ENCODE measurements at regions not wholly inside any gene's neighbourhood (a gene's known extent, or its start where the extent isn't known, plus 50 kb on each side); places are given as distances from the start of the nearest gene placed in this dataset.
"Not testable (repeated sequence)": the region's sequence is repeated elsewhere in the genome, so short reads cannot be mapped to it uniquely, and the experiment has no call there.

- ATAC-seq: no peak
- H3K27ac Mint-ChIP-seq: no peak overlapping the region
- H3K4me1 Mint-ChIP-seq (ENCODE audit: low read depth): no peaks in the 10 kb centered on the region
- no peaks in the 10 kb centered on the region for H3K27me3 Mint-ChIP-seq
- CTCF ChIA-PET: no interaction called here
- H3K36me3 Mint-ChIP-seq (ENCODE audit: low read depth): no peaks in the 10 kb centered on the region
- POLR2A ChIA-PET: no interaction called here
- DNase-seq: no peak
- intact Hi-C loops (cut with micrococcal nuclease): no loop called here
- H3K9me3 Mint-ChIP-seq: peaks cover 4% of the 10 kb centered on the region
- TF ChIP-seq CTCF (IDR thresholded peaks at IDR 0.05): no peak
- no peak overlapping the region for H3K4me3 Mint-ChIP-seq
Observed at GRCh38 chr7:152947686-152948085, 188.1 kb downstream of the ACTR3B start.

GRCh38 chr7:152949253-152949652 lies 189.7 kb downstream of the ACTR3B start:
- no peak for TF ChIP-seq CTCF (IDR thresholded peaks at IDR 0.05)
- ChIA-PET POLR2A (no interaction called here), CTCF (no interaction called here)
- Mint-ChIP-seq H3K36me3 (ENCODE audit: low read depth) (no peaks in the 10 kb centered on the region), H3K9me3 (peaks cover 4% of the 10 kb centered on the region), H3K4me3 (no peak overlapping the region), H3K4me1 (ENCODE audit: low read depth) (no peaks in the 10 kb centered on the region), H3K27ac (no peak overlapping the region), H3K27me3 (no peaks in the 10 kb centered on the region)
- intact Hi-C loops (cut with micrococcal nuclease): no loop called here
- DNase-seq (no peak), ATAC-seq (no peak)

- POLR2A ChIA-PET: no interaction called here
Observed at GRCh38 chr7:152949790-152950189, 190.2 kb downstream of the ACTR3B start.

GRCh38 chr7:152956006-152956405 lies 196.5 kb downstream of the ACTR3B start:
- H3K27me3 Mint-ChIP-seq: peaks cover 2% of the 10 kb centered on the region
- no peak overlapping the region for H3K4me3 Mint-ChIP-seq
- TF ChIP-seq CTCF (IDR thresholded peaks at IDR 0.05): no peak
- H3K4me1 Mint-ChIP-seq (ENCODE audit: low read depth): no peaks in the 10 kb centered on the region
- ATAC-seq: no peak
- ChIA-PET POLR2A (no interaction called here), CTCF (no interaction called here)
- peaks cover 3% of the 10 kb centered on the region for H3K9me3 Mint-ChIP-seq
- no peak for DNase-seq
- intact Hi-C loops (cut with micrococcal nuclease): no loop called here
- H3K27ac Mint-ChIP-seq: no peak overlapping the region
- H3K36me3 Mint-ChIP-seq (ENCODE audit: low read depth): no peaks in the 10 kb centered on the region

More at GRCh38 chr7:152949790-152950189, 190.2 kb downstream of the ACTR3B start:
- H3K4me3 Mint-ChIP-seq: no peak overlapping the region
- H3K36me3 Mint-ChIP-seq (ENCODE audit: low read depth): no peaks in the 10 kb centered on the region
- DNase-seq (no peak), ATAC-seq (no peak)
- CTCF ChIA-PET: no interaction called here
- no peaks in the 10 kb centered on the region for H3K27me3 Mint-ChIP-seq
- H3K4me1 Mint-ChIP-seq (ENCODE audit: low read depth): no peaks in the 10 kb centered on the region
- TF ChIP-seq CTCF (IDR thresholded peaks at IDR 0.05): no peak
- intact Hi-C loops (cut with micrococcal nuclease): no loop called here
- no peak overlapping the region for H3K27ac Mint-ChIP-seq
- H3K9me3 Mint-ChIP-seq: peaks cover 4% of the 10 kb centered on the region

GRCh38 chr7:152959610-152960009 lies 200.1 kb downstream of the ACTR3B start:
- Mint-ChIP-seq H3K27ac (no peak overlapping the region), H3K9me3 (no peaks in the 10 kb centered on the region), H3K4me3 (no peak overlapping the region), H3K36me3 (ENCODE audit: low read depth) (no peaks in the 10 kb centered on the region), H3K4me1 (ENCODE audit: low read depth) (no peaks in the 10 kb centered on the region), H3K27me3 (peaks cover 2% of the 10 kb centered on the region)
- DNase-seq: no peak
- intact Hi-C loops (cut with micrococcal nuclease): no loop called here
- ATAC-seq: no peak
- TF ChIP-seq CTCF (IDR thresholded peaks at IDR 0.05): no peak
- ChIA-PET POLR2A (interaction anchor here (0.6 kb wide), 2 partner anchors 10 to 54 kb away, joined by 3 read pairs; no protein-coding TSS in a partner anchor), CTCF (no interaction called here)

- H3K4me3 Mint-ChIP-seq; DNase-seq; H3K4me1 Mint-ChIP-seq (ENCODE audit: low read depth); H3K9me3 Mint-ChIP-seq; ATAC-seq; intact Hi-C loops (cut with micrococcal nuclease); H3K27ac Mint-ChIP-seq; H3K36me3 Mint-ChIP-seq (ENCODE audit: low read depth); H3K27me3 Mint-ChIP-seq; CTCF ChIA-PET: not testable (repeated sequence)
- POLR2A ChIA-PET: interaction anchor here (0.6 kb wide), 1 partner anchor 29 kb away, joined by 3 read pairs; no protein-coding TSS in a partner anchor
Observed at GRCh38 chr7:152961796-152962195, 202.2 kb downstream of the ACTR3B start.

Data from activated CD8-positive, alpha-beta T cell treated with anti-CD3 and anti-CD28 coated beads for 36 hours (primary cell).